ENCODE measurements at regions not wholly inside any gene's neighbourhood (a gene's known extent, or its start where the extent isn't known, plus 50 kb on each side); places are given as distances from the start of the nearest gene placed in this dataset.

- DNase-seq (ENCODE audit: low read depth) = no peak
Observed at GRCh38 chr17:55584055-55584685, 72.9 kb upstream of the SMIM36 start.

- no peak for DNase-seq (ENCODE audit: low read depth)
Observed at GRCh38 chr17:55582897-55583296, 71.6 kb upstream of the SMIM36 start.

GRCh38 chr17:55580596-55581133 is 69.4 kb upstream of the SMIM36 start:
- DNase-seq (ENCODE audit: low read depth) = no peak

- peak; percentile 7 for DNase-seq (ENCODE audit: low read depth)
Observed at GRCh38 chr17:55577687-55578086, 66.4 kb upstream of the SMIM36 start.

- peak; percentile 65 for DNase-seq (ENCODE audit: low read depth)
Observed at GRCh38 chr17:55576996-55577586, 65.8 kb upstream of the SMIM36 start.

GRCh38 chr17:55576237-55576995 is 65.2 kb upstream of the SMIM36 start:
- DNase-seq (ENCODE audit: low read depth) = peak; percentile 63

GRCh38 chr17:55575058-55575636 is 63.9 kb upstream of the SMIM36 start:
- DNase-seq (ENCODE audit: low read depth) = no peak

- no peak for DNase-seq (ENCODE audit: low read depth)
Observed at GRCh38 chr17:55572599-55572998, 61.3 kb upstream of the SMIM36 start.

GRCh38 chr17:55572139-55572538 is 60.9 kb upstream of the SMIM36 start:
- DNase-seq (ENCODE audit: low read depth) = no peak

- DNase-seq (ENCODE audit: low read depth) = no peak
Observed at GRCh38 chr17:55571095-55571494, 59.8 kb upstream of the SMIM36 start.

GRCh38 chr17:55570391-55570790 is 59.1 kb upstream of the SMIM36 start:
- peak; percentile 4 for DNase-seq (ENCODE audit: low read depth)

- no peak for DNase-seq (ENCODE audit: low read depth)
Observed at GRCh38 chr17:55567240-55568214, 56.3 kb upstream of the SMIM36 start.

GRCh38 chr17:55564081-55564480 is 52.8 kb upstream of the SMIM36 start:
- DNase-seq (ENCODE audit: low read depth) = no peak

- no peak for DNase-seq (ENCODE audit: low read depth)
Observed at GRCh38 chr17:55563363-55563762, 52.1 kb upstream of the SMIM36 start.

GRCh38 chr17:55561973-55562495 is 50.8 kb upstream of the SMIM36 start:
- DNase-seq (ENCODE audit: low read depth) = no peak

GRCh38 chr17:55561316-55561972 is 50.2 kb upstream of the SMIM36 start:
- DNase-seq (ENCODE audit: low read depth) = no peak
